ENCODE measurements at regions not wholly inside any gene's neighbourhood (a gene's known extent, or its start where the extent isn't known, plus 50 kb on each side); places are given as distances from the start of the nearest gene placed in this dataset.

- TF ChIP-seq, protein P1, sequence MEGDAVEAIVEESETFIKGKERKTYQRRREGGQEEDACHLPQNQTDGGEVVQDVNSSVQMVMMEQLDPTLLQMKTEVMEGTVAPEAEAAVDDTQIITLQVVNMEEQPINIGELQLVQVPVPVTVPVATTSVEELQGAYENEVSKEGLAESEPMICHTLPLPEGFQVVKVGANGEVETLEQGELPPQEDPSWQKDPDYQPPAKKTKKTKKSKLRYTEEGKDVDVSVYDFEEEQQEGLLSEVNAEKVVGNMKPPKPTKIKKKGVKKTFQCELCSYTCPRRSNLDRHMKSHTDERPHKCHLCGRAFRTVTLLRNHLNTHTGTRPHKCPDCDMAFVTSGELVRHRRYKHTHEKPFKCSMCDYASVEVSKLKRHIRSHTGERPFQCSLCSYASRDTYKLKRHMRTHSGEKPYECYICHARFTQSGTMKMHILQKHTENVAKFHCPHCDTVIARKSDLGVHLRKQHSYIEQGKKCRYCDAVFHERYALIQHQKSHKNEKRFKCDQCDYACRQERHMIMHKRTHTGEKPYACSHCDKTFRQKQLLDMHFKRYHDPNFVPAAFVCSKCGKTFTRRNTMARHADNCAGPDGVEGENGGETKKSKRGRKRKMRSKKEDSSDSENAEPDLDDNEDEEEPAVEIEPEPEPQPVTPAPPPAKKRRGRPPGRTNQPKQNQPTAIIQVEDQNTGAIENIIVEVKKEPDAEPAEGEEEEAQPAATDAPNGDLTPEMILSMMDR (optimal IDR thresholded peaks at IDR 0.05 in 1 of 3, IDR thresholded peaks at IDR 0.05 in 1 of 3, conservative IDR thresholded peaks at IDR 0.05 in 1 of 3; ENCODE audit: extremely low read depth in 1 of 3, insufficient read depth in 2 of 3, low read length in 3 of 3), result no peak
- TF ChIP-seq EZH2 (IDR thresholded peaks at IDR 0.05; ENCODE audit: low read length), result no peak
Measured at GRCh38 chr5:143739746-143740145, 72.2 kb upstream of the HMHB1 start.
